ENCODE measurements at regions not wholly inside any gene's neighbourhood (a gene's known extent, or its start where the extent isn't known, plus 50 kb on each side); places are given as distances from the start of the nearest gene placed in this dataset.
"Not testable (repeated sequence)": the region's sequence is repeated elsewhere in the genome, so short reads cannot be mapped to it uniquely, and the experiment has no call there.

DNA sequence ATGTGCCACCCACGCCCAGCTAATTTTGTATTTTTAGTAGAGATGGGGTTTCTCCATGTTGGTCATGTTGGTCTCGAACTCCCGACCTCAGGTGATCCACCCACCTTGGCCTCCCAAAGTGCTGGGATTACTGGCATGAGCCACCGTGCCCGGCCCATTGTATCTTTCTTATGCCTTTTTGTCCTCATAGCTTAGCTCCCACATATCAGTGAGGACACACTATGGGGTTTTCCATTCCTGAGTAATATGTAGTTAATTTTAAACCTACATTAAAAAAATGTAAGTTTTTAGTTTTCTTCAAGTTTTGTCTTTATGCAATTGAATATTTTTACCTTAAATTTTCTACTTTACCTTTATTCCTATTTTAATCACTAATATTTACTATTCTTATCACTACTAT, 100.2 kb downstream of the SOCS6 start:
- TF ChIP-seq POLR2A (IDR thresholded peaks at IDR 0.05; ENCODE audit: low read depth, low read length); TAF1 (IDR thresholded peaks at IDR 0.05; ENCODE audit: low read depth, low read length); POLR2AphosphoS5 (IDR thresholded peaks at IDR 0.05; ENCODE audit: low read depth, low read length); PAX5 (IDR thresholded peaks at IDR 0.05; ENCODE audit: insufficient read depth, low read length, severe bottlenecking); SPI1 (IDR thresholded peaks at IDR 0.05; ENCODE audit: low read depth, low read length): not testable (repeated sequence)

Measured in GM12891 (cell line).